ENCODE measurements at regions not wholly inside any gene's neighbourhood (a gene's known extent, or its start where the extent isn't known, plus 50 kb on each side); places are given as distances from the start of the nearest gene placed in this dataset.

DNA sequence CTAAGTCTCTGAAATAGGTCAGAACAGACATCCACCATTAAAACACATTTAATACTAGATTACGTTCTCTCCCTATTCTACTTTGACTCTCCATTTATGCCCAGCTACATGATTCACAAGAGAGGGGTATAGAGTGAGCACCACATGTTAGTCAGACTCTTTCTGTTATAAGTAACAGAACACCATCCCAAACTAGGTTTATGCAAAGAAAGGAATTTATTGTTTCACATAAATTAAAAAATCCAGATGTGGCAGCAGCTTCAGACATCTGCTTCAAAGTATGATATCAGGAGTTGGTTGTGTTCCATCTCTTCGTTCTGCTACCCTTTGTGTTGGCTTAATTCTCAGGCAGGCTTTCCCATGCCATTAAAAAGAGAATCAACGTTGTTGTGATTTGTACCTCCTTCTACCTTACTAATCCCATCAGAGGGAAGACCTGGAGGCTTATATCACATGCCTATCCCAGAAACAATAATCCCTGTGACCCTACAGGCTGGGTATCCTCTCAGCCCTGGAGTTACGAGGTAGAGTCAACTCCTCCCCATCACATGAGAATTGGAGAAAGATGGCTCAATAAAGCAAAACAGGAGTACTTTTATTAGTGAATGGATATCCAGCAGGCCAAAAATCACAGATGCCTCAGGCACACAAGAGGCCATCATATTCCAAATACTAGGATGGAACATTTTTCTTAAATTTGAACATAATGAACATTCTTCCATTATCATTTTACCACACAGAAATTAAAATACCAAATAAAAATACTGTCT lies 163.2 kb downstream of the SLC7A11 start:
- no peak for DNase-seq

DNA sequence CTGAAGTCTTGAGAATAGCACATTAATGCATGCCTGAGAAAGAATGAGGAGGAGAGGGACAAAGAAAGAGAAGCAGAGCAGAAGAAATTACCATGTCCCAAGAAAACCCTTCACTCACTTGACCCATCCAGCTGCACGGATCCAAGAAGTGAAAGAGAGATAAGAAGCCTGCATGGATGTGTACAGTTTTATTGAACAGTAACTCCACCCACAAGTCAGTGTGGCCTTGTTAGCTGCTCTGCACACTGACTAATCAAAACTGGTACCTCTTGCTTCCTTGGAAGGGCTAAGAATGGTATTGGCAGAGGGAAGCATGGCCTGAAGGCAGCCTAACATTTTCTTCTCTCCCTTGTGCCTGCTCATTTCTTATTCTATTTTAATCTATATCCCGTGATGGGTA lies 163.9 kb downstream of the SLC7A11 start:
- no peak for DNase-seq

DNA sequence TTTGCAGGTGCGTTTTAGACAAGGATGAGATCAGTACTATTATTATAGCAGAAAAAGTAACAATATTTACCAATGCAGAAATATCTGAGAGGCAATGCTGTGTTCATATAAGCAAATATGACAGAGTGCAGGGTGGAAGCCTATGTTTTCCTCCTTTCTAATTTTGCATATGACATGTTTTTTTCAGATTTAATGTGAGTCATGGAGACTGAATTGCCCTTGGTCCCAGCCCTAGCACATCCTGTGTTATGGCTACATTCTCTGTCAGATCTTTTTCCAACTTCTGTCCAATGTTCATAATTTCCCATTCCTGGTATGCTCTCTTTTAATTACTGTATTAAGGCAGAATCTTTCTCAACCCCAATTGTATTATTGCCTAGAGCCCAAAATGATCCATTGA lies 165.6 kb downstream of the SLC7A11 start:
- no peak for DNase-seq

DNA sequence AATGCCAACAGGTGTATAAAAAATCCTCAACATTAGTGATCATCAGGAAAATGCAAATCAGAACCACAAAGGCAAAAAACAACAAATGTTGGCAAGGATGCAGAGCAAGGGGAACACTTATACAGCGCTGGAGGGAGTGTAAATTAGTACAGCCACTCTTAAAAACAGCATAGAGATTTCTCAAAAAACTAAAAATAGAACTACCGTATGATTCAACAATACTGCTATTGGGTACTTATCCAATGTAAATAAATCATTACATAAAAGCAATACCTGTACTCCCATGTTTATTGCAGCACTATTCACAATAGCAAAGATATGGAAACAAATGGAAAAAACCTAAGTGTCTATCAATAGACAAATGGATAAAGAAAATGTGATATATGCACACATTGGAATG lies 171.3 kb downstream of the SLC7A11 start:
- no peak for DNase-seq

DNA sequence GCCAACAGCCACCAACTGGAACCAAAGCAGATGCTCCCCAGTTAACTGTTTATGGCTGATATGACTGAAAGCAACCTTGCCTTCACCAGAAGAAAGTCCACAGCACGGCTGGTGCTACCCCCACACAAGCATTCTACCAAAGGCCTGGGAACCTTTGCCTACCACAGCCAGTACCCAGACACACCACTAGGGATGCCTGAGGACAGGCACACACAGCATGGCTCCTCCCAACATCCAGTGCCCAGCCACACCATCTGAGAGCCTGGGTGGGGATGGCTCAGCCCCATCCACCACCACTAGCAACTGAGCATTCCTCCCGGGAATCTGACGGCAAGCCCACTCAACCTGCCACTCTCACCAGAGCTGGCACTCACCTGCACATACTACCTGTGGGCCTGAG lies 178.6 kb downstream of the SLC7A11 start:
- DNase-seq = no peak

DNA sequence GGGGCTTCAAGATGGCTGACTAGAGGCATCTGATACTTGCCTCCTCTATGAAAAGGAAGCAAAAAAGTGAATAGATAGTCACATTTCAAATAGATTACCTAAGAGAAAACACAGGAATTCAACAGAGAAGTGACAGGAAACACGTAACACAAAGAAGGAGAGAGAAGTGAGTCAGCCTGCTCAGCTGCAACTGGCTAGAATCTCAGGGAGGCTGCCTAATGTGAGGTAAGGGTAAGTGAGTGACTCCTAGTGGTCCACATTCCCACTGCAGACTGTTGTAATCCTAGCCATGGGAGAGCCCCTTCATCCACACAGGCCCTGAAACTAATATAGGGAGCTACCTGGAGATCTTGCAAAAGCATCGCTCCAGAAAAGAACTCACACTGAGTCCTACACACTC lies 179.2 kb downstream of the SLC7A11 start:
- no peak for DNase-seq

DNA sequence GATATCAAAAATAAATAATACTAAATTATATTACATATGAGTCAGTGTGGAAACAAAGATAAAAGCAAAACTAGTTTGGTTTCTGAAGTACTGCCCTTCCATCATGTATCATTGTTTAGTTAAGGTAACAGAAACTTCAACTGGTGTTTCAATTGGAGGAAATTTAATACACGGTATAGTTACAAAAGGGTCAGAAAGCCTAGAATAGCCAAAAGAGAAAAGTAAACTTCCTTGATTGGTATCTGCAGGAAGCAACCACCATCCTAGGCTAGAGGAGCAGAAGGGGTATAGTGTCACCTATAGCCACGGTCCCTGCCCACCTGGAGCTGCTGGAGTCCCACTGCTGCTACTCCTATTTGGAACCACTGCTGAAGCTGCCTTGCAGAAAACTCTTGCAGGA lies 185.6 kb downstream of the SLC7A11 start:
- no peak for DNase-seq

DNA sequence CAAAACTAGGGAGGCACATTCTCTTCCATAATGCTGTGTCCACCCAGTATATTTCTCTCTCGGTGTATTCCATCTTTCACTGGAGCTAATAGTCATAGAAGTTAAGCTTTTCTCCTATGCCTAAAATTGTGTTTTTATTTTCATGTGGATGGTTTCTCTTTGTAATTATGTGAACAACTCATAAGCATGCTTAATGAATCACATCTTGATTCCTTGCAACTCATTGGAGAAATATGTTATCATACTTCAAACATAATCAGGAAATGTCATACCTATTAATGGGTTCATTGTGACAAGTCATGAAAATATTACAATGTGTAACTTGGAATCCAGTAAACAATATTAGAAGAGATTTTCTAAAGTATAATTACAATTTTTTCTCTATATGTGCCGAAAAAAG lies 186.3 kb downstream of the SLC7A11 start:
- DNase-seq = no peak

DNA sequence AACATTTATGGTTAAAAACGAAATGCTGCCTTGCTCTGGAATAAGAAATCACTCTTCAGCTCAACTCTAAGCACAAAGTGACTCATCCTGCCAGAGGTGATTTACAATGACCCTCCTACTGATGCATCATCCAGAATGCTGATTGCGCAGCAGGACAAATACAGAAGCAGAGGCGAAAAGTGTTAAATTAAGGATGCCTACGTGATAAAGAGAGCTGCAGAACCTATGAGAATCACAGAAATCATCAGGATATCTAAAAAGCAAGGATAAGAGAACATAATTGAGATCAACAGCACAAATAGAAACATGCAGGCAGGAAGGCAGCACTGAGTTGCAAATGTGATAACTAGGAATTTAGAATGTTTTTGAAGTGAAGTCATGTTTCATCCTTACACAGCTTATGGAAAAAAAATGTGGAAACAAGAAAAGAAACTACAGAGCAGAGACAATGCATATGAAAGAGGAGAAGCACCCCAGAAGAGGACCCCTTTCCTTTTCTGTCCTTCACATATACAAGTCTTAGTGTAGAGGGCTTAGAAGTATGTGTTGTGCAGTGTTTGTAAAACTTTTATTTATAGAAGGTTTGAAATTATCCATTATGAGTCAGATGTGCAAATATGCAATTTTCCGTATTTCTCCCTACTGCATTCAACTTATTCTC lies 188.4 kb downstream of the SLC7A11 start:
- DNase-seq = no peak

DNA sequence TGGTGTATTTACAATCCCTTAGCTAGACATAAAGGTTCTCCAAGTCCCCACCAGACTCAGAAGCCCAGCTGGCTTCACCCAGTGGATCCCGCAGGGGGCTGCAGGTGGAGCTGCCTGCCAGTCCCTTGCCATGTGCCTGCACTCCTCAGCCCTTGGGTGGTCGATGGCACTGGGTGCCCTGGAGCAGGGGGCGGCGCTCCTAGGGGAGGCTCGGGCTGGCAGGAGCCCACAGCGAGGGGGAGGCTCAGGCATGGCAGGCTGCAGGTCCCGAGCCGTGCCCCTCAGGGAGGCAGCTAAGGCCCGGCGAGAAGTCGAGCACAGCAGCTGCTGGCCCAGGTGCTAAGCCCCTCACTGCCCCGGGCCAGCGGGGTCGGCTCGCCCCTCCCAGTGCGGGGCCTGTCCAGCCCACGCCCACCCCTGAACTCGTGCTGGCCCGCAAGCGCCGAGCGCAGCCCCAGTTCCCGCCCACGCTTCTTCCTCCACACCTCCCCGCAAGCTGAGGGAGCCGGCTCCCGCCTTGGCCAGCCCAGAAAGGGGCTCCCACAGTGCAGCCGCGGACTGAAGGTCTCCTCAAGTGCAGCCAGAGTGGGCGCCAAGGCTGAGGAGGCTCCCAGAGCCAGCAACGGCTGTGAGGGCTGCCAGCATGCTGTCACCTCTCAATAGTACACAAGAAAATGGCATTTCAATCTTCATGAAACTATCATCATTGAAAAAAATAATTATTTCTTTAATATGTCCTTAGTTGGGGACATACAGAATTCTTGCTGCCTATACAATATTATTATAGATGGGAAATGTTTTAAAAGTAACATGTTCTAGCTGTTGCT lies 189.1 kb downstream of the SLC7A11 start:
- DNase-seq = no peak

DNA sequence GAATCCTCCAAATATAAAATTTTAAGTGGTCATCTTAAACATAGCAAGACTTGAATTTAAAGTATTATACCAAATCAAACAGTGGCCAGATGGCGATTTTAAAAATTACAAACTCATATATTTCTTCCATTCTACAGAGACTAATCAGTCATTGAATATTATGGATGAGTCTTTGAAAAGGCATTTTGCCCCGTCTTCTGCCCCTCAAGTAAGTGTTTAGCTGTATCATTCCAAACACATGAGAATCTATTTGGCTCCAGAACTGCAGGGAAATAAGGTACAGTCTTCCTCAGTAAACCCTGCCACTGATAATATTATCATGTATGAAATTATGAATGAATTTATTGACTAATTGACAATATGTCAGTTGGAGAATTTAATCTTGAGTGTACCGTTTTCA lies 191.0 kb downstream of the SLC7A11 start:
- no peak for DNase-seq

DNA sequence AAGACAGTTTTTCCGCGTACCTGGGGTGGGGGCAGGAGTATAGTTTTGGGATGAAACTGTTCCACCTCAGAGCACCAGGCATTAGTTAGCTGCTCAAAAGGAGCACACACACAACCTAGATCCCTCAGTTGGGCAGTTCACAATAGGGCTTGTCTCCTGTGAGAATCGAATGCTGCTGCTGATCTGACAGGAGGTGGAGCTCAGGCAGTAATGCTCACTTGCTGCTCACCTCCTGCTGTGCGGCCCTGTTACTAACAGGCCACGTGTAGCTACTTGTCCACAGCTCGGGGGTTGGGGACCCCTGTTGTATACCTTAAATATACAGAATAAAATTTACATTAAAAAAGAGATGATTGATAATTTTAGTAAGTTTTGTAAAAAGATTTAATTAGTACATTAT lies 191.5 kb downstream of the SLC7A11 start:
- no peak for DNase-seq

DNA sequence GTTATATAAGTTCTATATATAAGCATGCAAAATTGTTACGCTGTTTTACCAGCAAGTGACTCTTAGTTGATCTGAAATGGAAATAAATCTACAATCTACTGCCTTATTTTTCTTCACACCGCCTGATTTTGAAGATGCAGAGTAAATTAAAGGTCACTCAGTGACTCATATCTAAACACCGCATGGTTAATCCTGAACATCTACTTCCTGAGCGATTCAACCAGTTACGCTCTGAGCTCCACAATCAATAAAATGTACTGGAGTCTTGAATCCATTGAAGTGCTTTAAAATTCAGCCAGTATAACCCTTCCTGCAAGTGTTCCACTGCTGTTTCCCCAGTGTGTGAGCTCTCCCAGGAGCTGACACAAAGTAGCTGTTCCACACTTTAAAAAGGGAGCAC lies 192.8 kb downstream of the SLC7A11 start:
- DNase-seq = no peak

DNA sequence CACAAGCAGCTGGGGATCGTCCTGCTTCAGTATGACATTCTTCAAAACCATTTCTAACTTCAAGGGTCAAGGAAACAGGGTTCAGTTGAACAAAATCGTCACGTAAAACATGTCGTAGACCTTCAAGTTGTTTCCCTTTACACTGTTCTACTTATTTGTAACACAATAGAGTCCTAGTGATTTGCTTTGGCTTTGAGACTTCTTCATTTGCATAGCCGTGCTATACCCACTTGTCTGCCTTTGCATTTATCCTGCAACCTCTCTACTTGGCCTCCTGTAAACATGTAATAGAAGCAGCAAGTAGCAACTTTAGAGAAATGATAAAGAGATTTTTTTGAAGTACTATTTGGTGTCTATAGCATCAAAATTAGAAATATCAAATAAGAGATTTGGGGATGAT lies 194.9 kb downstream of the SLC7A11 start:
- no peak for DNase-seq

DNA sequence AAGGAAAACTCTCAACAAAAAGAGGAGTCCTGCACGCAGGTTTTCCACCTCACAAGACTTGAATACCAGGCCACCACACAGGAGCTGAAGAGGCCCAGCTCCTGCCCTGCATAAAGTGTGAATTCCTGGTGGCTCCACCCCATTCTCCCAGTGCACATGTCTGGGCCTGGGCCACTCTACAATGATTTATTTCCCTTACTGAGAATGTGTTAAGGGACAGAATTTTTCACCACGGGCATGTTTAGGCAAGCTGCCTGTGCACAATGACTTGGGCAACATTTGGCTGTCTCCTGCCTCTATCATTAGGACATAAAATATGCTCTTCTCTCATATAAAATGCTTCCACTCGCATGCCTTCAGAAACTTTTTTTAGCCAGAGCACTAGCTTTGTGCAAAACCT lies 197.1 kb downstream of the SLC7A11 start:
- no peak for DNase-seq

DNA sequence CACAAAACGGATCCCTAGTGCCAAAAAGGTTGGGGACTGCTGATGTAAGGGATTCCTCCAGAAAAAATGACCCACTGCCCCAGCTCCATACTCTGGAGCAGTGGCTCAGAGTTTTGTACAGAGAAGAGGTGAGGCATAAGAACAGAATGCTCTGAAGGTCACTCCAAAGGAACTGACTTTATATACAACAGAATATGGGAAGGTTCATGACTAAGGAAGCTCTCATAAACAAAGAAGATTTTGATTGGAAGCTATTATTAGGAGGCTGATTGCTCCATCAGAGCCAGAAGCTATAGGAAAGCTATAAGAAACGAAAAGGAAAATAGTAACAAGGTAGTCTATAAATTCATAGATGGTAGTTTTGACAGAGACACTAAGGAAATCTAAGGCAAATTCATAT lies 203.1 kb downstream of the SLC7A11 start:
- no peak for DNase-seq

DNA sequence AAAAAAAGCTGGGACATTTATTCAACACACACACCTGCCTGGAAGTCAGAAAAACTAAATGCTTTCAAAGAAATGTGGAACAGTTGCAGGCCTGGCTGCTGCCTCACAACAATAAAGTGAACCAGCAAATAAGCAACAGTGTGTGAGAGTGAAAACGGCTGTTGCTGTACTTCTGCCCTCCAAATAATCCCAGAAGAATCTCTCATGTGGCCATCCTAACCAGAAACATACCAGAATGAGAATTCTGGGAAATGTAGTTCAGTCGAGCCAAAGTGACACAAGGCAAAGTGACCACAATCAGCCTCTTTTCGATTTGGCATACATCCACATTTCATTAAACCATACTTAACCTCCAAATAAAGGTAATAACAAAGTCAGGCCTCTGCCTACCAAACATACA lies 204.5 kb downstream of the SLC7A11 start:
- no peak for DNase-seq

DNA sequence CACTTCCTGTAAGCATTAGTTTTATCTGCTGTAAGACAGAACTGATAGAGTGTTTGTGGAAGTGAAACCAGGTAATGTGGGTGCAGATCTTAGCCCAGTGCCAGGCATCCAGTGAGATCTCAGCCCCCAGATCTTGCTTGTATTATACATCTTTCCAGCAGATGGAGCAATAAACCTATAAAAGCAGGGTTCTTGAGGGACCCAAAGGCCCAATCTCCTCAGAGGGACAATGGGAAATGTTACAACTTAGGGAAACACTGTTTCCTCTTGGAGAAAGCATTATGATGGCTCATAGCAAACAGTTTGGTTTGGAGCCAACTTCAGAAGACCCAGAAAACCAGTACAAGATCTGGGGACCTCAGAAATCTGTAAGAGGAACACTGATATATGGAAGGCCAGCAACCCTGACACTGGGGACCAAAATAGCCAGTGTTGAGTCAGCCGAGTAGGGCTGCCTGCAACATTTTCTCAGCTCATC lies 206.3 kb downstream of the SLC7A11 start:
- DNase-seq = peak in 1 of 2 donors; percentile 1

DNA sequence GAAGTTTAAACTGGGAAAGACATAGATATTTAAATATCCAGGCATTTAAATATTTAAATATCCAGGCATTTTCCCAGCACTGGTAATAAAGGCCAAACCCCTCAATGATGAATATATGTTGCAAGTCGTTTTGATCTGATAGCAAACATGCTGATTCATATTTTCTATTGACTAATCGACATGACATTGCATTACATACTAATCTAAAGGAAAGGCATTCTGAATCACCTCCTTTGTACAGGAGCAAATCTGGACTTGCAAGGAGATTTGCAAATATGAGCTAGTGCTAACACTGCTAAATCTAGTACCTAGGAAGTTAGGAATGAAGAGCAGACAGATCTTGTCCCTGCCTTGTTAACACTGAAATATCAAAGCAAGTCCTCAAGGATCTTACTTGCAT lies 207.3 kb downstream of the SLC7A11 start:
- DNase-seq = no peak

DNA sequence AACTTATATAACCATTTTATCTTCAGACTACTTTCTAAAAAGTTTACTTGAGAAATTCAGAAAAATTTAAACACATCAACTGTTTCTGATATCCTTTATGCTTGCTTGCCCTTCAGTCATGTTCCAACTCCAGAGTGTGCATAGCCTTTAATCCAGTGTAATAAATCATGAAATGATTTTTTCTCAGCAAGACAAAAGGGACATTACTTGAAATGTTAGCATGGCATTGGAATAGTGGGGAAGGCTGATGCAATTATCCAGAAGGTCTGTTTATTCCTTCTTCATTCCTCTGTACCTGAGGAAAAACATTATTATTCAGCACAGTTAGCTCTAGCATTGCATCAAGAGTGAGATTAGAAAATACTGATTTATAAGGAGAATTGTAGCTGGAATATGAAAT lies 209.9 kb downstream of the SLC7A11 start:
- no peak for DNase-seq

DNA sequence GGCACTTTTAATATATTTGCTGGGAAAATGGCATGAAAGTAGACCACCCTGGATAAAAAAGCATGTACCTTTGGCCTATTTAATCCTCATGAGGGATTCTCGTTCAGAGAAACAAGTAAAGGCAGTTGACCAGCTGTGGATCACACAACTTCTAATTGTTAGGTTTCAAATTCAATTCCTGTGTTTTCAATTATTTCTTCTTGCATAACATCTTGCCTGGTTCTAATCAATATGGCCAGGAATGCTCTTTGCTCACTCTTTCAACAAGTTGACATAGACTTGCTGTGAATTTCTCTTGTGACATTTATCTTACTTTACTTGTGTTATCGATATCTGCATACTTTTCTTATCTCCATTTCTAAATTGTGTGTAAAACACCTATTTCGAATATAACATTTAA lies 211.8 kb downstream of the SLC7A11 start:
- DNase-seq = no peak

DNA sequence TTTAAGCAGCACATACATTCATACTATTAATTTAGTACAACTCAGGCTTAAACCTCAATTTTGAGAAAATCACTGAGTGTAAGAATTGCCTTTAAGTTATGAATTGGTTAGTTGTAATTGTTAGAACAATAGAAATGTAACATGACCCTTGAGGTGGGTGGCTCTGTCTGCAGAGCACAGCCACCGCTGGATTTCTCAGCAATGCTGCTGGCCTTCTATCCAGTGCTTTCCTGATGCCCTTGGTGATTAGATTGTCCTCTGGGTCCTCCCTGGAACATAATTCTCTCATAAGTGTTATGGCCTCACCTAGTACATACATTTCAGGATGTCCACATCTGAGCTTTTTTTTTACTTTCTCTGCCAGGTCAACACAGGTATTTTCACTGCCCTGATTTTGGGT lies 213.2 kb downstream of the SLC7A11 start:
- DNase-seq = no peak

DNA sequence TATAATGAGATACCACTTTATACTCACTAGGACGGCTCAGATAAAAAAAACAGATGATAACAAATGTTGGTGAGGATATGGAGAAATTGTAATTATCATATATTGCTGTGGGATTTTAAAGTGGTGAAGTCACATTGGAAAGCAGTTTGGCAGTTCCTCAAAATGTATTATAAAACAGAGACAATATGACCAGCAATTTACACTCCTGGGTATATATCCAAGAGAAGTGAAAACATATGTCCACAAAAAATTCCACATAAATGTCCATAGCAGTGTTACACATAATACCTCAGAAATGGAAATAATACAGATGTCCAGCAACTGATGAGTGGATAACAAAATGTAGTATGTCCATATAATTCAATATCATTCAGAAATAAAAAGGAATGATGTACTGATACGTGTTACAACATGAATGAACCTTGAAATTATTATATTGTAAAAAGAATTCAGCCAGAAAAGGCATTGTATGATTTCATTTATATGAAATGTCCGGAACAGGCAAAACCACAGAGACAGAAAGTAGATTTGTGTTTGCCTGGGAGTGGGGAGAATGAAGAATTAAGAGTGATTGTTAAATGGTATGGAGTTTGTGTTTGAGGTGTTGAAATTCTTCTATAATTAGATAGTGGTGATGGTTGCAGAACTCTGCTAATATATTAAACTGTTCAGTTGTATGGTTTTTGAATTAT lies 220.9 kb downstream of the SLC7A11 start:
- no peak for DNase-seq
